ENCODE measurements at regions not wholly inside any gene's neighbourhood (a gene's known extent, or its start where the extent isn't known, plus 50 kb on each side); places are given as distances from the start of the nearest gene placed in this dataset.
A peak's percentile ranks its signal among the peaks of the same experiment; 100 is the strongest.

- H3K9me3 Mint-ChIP-seq = peaks cover 9% of the 10 kb centered on the region
- DNase-seq (ENCODE audit: low spot score in 2 of 2, unreplicated experiment in 2 of 2) = no peak
- H3K27ac Mint-ChIP-seq = no peak overlapping the region
- no peaks in the 10 kb centered on the region for H3K36me3 Mint-ChIP-seq
- peaks cover 46% of the 10 kb centered on the region for H3K4me1 Mint-ChIP-seq
- H3K27me3 Mint-ChIP-seq (ENCODE audit: low read depth) = no peaks in the 10 kb centered on the region
- no peak overlapping the region for H3K4me3 Mint-ChIP-seq
- TF ChIP-seq CTCF (IDR thresholded peaks at IDR 0.05; ENCODE audit: unreplicated experiment) = no peak
Observed at GRCh38 chr13:103961784-103962183, 895.6 kb upstream of the SLC10A2 start.

- no peak overlapping the region for H3K4me3 Mint-ChIP-seq
- H3K27me3 Mint-ChIP-seq (ENCODE audit: low read depth) = no peaks in the 10 kb centered on the region
- no peak for DNase-seq (ENCODE audit: low spot score in 2 of 2, unreplicated experiment in 2 of 2)
- peaks cover 9% of the 10 kb centered on the region for H3K9me3 Mint-ChIP-seq
- TF ChIP-seq CTCF (IDR thresholded peaks at IDR 0.05; ENCODE audit: unreplicated experiment) = no peak
- H3K4me1 Mint-ChIP-seq = peaks cover 44% of the 10 kb centered on the region
- no peak overlapping the region for H3K27ac Mint-ChIP-seq
- H3K36me3 Mint-ChIP-seq = no peaks in the 10 kb centered on the region
Observed at GRCh38 chr13:103961129-103961528, 894.9 kb upstream of the SLC10A2 start.

DNA sequence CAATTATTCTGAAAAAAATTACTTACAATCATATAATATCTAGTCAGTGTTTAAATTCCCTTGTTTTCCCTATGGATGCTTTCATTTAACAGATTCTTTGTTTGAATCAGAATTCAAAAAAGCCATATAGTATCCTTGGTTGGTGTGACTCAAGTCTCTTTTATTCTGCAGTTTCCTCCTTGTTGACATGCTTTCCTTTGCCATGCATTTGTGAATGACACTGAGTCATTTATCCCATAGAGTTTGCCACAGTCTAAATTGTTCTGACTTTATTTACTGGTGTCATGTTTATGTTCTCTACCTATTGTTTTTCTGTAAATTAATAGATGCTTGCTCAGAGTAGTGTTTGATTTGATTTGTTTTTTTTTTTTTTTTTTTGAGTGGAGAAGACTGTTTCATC is 893.8 kb upstream of the SLC10A2 start:
- H3K27me3 Mint-ChIP-seq (ENCODE audit: low read depth) = no peaks in the 10 kb centered on the region
- no peak for DNase-seq (ENCODE audit: low spot score in 2 of 2, unreplicated experiment in 2 of 2)
- H3K4me1 Mint-ChIP-seq = peaks cover 36% of the 10 kb centered on the region
- H3K36me3 Mint-ChIP-seq = peaks cover 2% of the 10 kb centered on the region
- peaks cover 12% of the 10 kb centered on the region for H3K9me3 Mint-ChIP-seq
- no peak for TF ChIP-seq CTCF (IDR thresholded peaks at IDR 0.05; ENCODE audit: unreplicated experiment)
- no peak overlapping the region for H3K4me3 Mint-ChIP-seq
- H3K27ac Mint-ChIP-seq = no peak overlapping the region

DNA sequence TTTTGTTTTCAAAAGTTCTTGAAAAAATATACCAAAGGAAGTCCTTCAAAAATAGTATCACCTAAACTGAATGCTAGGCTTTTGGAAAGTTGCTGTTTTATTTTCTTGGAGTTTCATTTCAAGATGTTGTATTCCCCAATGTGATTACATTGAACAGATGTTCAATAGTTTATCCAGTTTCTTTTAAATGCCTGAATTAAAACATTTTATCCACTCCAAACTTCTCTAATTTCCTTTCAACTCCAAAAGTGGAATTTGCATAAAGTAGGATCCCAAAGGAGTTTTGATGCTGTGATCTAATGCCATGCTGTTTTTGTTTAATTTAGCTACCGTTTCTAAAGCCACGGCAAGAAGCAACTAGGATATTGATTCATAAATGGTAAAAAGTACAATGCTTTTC is 892.5 kb upstream of the SLC10A2 start:
- TF ChIP-seq CTCF (IDR thresholded peaks at IDR 0.05; ENCODE audit: unreplicated experiment) = no peak
- Mint-ChIP-seq H3K27ac (peak overlapping the region; percentile 79), H3K4me1 (peaks cover 36% of the 10 kb centered on the region), H3K9me3 (peaks cover 14% of the 10 kb centered on the region), H3K4me3 (no peak overlapping the region), H3K36me3 (peaks cover 5% of the 10 kb centered on the region), H3K27me3 (ENCODE audit: low read depth) (no peaks in the 10 kb centered on the region)
- no peak for DNase-seq (ENCODE audit: low spot score in 2 of 2, unreplicated experiment in 2 of 2)

- Mint-ChIP-seq H3K27ac (no peak overlapping the region), H3K36me3 (peaks cover 5% of the 10 kb centered on the region), H3K4me1 (peaks cover 33% of the 10 kb centered on the region), H3K9me3 (peaks cover 13% of the 10 kb centered on the region), H3K27me3 (ENCODE audit: low read depth) (no peaks in the 10 kb centered on the region), H3K4me3 (no peak overlapping the region)
- DNase-seq (ENCODE audit: low spot score in 2 of 2, unreplicated experiment in 2 of 2) = no peak
- no peak for TF ChIP-seq CTCF (IDR thresholded peaks at IDR 0.05; ENCODE audit: unreplicated experiment)
Observed at GRCh38 chr13:103957939-103958338, 891.7 kb upstream of the SLC10A2 start.

- H3K4me1 Mint-ChIP-seq = peaks cover 15% of the 10 kb centered on the region
Observed at GRCh38 chr13:103953859-103954258, 887.6 kb upstream of the SLC10A2 start.

More at GRCh38 chr13:103953859-103954258, 887.6 kb upstream of the SLC10A2 start:
- no peak for DNase-seq (ENCODE audit: low spot score in 2 of 2, unreplicated experiment in 2 of 2)
- no peak for TF ChIP-seq CTCF (IDR thresholded peaks at IDR 0.05; ENCODE audit: unreplicated experiment)
- H3K27me3 Mint-ChIP-seq (ENCODE audit: low read depth) = no peaks in the 10 kb centered on the region
- no peak overlapping the region for H3K4me3 Mint-ChIP-seq
- H3K36me3 Mint-ChIP-seq = peaks cover 5% of the 10 kb centered on the region
- H3K27ac Mint-ChIP-seq = no peak overlapping the region
- H3K9me3 Mint-ChIP-seq = peaks cover 10% of the 10 kb centered on the region
